ENCODE measurements at regions not wholly inside any gene's neighbourhood (a gene's known extent, or its start where the extent isn't known, plus 50 kb on each side); places are given as distances from the start of the nearest gene placed in this dataset.

GRCh38 chr3:168342946-168343850, 247.5 kb upstream of the GOLIM4 start:
- TF ChIP-seq EZH2 (IDR thresholded peaks at IDR 0.05; ENCODE audit: insufficient read depth, low read length) (no peak), CTCF (IDR thresholded peaks at IDR 0.05; ENCODE audit: insufficient read depth, low read depth, low read length) (no peak)
